AG04449 (cell line): ENCODE measurements at regions not wholly inside any gene's neighbourhood (a gene's known extent, or its start where the extent isn't known, plus 50 kb on each side); places are given as distances from the start of the nearest gene placed in this dataset.

ENCODE experiments used
- CTCF ChIA-PET: fragments of 350-600 bp; formaldehyde crosslinking; extraction: SDS; loops from one replicate; lab custom pipeline; 2021; ENCODE audit warnings: antibody characterized with exemption; lab: Yijun Ruan, JAX
- POLR2A ChIA-PET: fragments of 400-600, 350-600 bp; formaldehyde crosslinking; extraction: SDS; loops from one replicate; lab custom pipeline; 2020; ENCODE audit warnings: antibody characterized with exemption, inconsistent platforms; lab: Yijun Ruan, JAX
- DNase-seq: peaks from one replicate; pipeline ENCODE4 v3.0.0-alpha.2; 2010; ENCODE audit warnings: low read depth, low spot score
- H3K4me3 ChIP-seq: 2 replicates; pipeline ENCODE4 v1.5.1; 2011; ENCODE audit warnings: low read depth, mild to moderate bottlenecking, control low read depth, low read length
- TF ChIP-seq, protein P1 (sequence below): IDR thresholded peaks from one replicate; pipeline ENCODE4 v1.5.1; 2011; ENCODE audit warnings: mild to moderate bottlenecking, moderate library complexity, low read length, control low read depth, inconsistent platforms; ENCODE audit not compliant: insufficient read depth; ENCODE audit errors: missing control alignments

DNA sequence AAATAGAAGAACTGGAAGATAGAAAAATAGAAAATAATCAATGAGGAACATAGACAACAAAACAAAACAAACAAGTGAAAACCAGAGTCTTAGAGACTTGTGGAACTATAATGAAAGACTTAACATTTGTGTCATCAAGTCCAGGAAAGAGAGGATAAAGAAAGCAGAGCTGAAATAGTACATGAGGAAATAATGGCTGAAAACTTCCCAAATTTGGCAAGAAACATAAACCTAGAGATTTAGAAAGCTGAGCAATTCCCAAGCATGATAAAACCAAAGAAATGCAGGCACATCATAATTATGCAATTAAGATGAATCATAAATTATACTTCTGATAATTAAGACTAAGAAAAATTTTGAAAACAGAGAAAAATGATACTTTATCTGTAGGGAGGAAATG lies 614.5 kb downstream of the ETS1 start:
- no peak overlapping the region for H3K4me3 ChIP-seq
- TF ChIP-seq, protein P1, sequence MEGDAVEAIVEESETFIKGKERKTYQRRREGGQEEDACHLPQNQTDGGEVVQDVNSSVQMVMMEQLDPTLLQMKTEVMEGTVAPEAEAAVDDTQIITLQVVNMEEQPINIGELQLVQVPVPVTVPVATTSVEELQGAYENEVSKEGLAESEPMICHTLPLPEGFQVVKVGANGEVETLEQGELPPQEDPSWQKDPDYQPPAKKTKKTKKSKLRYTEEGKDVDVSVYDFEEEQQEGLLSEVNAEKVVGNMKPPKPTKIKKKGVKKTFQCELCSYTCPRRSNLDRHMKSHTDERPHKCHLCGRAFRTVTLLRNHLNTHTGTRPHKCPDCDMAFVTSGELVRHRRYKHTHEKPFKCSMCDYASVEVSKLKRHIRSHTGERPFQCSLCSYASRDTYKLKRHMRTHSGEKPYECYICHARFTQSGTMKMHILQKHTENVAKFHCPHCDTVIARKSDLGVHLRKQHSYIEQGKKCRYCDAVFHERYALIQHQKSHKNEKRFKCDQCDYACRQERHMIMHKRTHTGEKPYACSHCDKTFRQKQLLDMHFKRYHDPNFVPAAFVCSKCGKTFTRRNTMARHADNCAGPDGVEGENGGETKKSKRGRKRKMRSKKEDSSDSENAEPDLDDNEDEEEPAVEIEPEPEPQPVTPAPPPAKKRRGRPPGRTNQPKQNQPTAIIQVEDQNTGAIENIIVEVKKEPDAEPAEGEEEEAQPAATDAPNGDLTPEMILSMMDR: no peak
- CTCF ChIA-PET: no interaction called here
- POLR2A ChIA-PET: no interaction called here
- DNase-seq: no peak

GRCh38 chr11:127971448-127971847 lies 615.9 kb downstream of the ETS1 start:
- TF ChIP-seq, protein P1: no peak
- POLR2A ChIA-PET: no interaction called here
- DNase-seq: no peak
- no peak overlapping the region for H3K4me3 ChIP-seq
- CTCF ChIA-PET: no interaction called here

DNA sequence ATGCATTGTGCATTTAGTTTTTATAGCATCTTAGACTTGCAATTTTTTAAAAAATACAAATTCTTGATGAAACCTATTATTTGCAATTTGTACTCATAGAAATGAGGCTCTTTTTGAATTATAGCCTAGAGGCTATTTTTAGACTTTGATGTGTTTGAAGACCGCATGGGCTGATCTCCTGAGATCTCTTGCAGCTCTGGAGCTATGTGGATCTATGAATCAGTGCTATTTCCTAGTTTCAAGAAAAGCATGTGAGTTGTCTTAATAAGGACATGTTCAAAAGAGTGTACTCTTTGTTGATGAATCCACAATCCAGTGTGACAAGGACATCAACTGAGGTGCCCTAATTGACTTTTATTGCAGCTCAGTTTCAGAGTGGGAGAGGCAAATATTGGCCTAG lies 620.5 kb downstream of the ETS1 start:
- DNase-seq: no peak
- H3K4me3 ChIP-seq: no peak overlapping the region
- TF ChIP-seq, protein P1: no peak
- CTCF ChIA-PET: interaction anchor here (1.7 kb wide), 1 partner anchor 191 kb away, joined by 4 read pairs; no protein-coding TSS in a partner anchor
- POLR2A ChIA-PET: no interaction called here

DNA sequence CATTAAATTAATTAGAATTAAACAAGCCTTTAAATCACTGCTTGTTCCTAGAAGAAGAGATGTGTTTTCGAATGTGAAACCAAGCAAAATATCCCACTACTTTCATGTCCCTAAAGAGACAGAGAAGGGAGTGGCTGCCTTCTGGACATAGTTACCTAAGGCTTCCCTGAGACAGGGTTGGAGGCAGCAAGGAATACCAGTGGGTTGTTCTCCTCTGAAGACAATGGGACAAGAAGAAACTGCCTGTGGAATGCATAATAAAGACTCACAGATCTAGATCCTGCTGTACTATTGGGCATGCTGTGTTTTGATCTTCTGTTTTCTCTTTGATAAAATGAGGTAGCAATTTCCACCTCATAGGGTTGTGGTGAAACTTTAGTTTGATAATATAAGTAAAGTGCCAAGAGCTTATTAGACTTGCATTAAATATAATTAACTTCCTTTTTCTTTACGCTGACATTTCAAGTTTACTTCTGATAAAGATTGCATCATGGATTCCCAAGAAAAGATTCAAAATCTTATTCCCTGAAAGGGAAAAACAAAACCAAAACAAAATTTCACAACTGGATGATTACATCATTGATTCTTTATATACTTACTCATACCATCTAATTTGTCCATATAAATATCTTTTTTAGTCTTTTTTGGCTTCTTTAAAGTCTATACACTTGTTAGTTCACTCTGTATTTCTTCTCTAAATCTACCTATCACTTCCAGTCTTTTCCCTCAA lies 621.3 kb downstream of the ETS1 start:
- no peak for DNase-seq
- ChIA-PET CTCF (interaction anchor here (1.7 kb wide), 1 partner anchor 192 kb away, joined by 4 read pairs; no protein-coding TSS in a partner anchor), POLR2A (no interaction called here)
- TF ChIP-seq, protein P1: no peak
- H3K4me3 ChIP-seq: no peak overlapping the region

GRCh38 chr11:127962416-127962815 lies 624.9 kb downstream of the ETS1 start:
- no peak overlapping the region for H3K4me3 ChIP-seq
- POLR2A ChIA-PET: no interaction called here
- CTCF ChIA-PET: no interaction called here
- no peak for DNase-seq
- TF ChIP-seq, protein P1: no peak

GRCh38 chr11:127950162-127950561 lies 637.2 kb downstream of the ETS1 start:
- ChIA-PET POLR2A (no interaction called here), CTCF (no interaction called here)
- H3K4me3 ChIP-seq: no peak overlapping the region
- DNase-seq: no peak
- TF ChIP-seq, protein P1: no peak
